ENCODE measurements at regions not wholly inside any gene's neighbourhood (a gene's known extent, or its start where the extent isn't known, plus 50 kb on each side); places are given as distances from the start of the nearest gene placed in this dataset.

- Histone ChIP-seq H3K27me3 (ENCODE audit: insufficient read depth, low read length) (no peaks in the 10 kb centered on the region), H3K4me1 (ENCODE audit: insufficient read depth, low read length) (no peaks in the 10 kb centered on the region), H3K36me3 (ENCODE audit: insufficient read depth, low read length) (no peaks in the 10 kb centered on the region), H3K27ac (ENCODE audit: low read depth, low read length) (no peak overlapping the region), H3K9me3 (ENCODE audit: insufficient read depth, low read depth, low read length) (no peaks in the 10 kb centered on the region), H3K9ac (ENCODE audit: low read depth, low read length) (no peak overlapping the region), H3K4me3 (ENCODE audit: low read length) (no peak overlapping the region)
- WGBS: 92% methylated on average over 12 of the region's 12 CpGs
Observed at GRCh38 chr15:77786956-77787355, 154.2 kb upstream of the LINGO1 start.

GRCh38 chr15:77786181-77786890 lies 153.6 kb upstream of the LINGO1 start:
- Histone ChIP-seq H3K4me1 (ENCODE audit: insufficient read depth, low read length) (no peaks in the 10 kb centered on the region), H3K27me3 (ENCODE audit: insufficient read depth, low read length) (no peaks in the 10 kb centered on the region), H3K36me3 (ENCODE audit: insufficient read depth, low read length) (no peaks in the 10 kb centered on the region), H3K9ac (ENCODE audit: low read depth, low read length) (no peak overlapping the region), H3K27ac (ENCODE audit: low read depth, low read length) (no peak overlapping the region), H3K4me3 (ENCODE audit: low read length) (no peak overlapping the region), H3K9me3 (ENCODE audit: insufficient read depth, low read depth, low read length) (no peaks in the 10 kb centered on the region)
- 88% methylated on average over 11 of the region's 11 CpGs for WGBS

GRCh38 chr15:77784361-77785292 lies 151.9 kb upstream of the LINGO1 start:
- Histone ChIP-seq H3K27me3 (ENCODE audit: insufficient read depth, low read length) (no peaks in the 10 kb centered on the region), H3K4me1 (ENCODE audit: insufficient read depth, low read length) (no peaks in the 10 kb centered on the region), H3K4me3 (ENCODE audit: low read length) (no peak overlapping the region), H3K36me3 (ENCODE audit: insufficient read depth, low read length) (no peaks in the 10 kb centered on the region), H3K27ac (ENCODE audit: low read depth, low read length) (no peak overlapping the region), H3K9ac (ENCODE audit: low read depth, low read length) (no peak overlapping the region), H3K9me3 (ENCODE audit: insufficient read depth, low read depth, low read length) (no peaks in the 10 kb centered on the region)
- whole genome bisulfite sequencing: 71% methylated on average over 11 of the region's 11 CpGs

- no peaks in the 10 kb centered on the region for H3K4me1 ChIP-seq (ENCODE audit: insufficient read depth, low read length)
- H3K27me3 ChIP-seq (ENCODE audit: insufficient read depth, low read length): no peaks in the 10 kb centered on the region
- H3K9ac ChIP-seq (ENCODE audit: low read depth, low read length): no peak overlapping the region
- 85% methylated on average over 10 of the region's 10 CpGs for WGBS
- no peak overlapping the region for H3K27ac ChIP-seq (ENCODE audit: low read depth, low read length)
- H3K9me3 ChIP-seq (ENCODE audit: insufficient read depth, low read depth, low read length): no peaks in the 10 kb centered on the region
- no peaks in the 10 kb centered on the region for H3K36me3 ChIP-seq (ENCODE audit: insufficient read depth, low read length)
- H3K4me3 ChIP-seq (ENCODE audit: low read length): no peak overlapping the region
Observed at GRCh38 chr15:77783636-77784035, 150.9 kb upstream of the LINGO1 start.

DNA sequence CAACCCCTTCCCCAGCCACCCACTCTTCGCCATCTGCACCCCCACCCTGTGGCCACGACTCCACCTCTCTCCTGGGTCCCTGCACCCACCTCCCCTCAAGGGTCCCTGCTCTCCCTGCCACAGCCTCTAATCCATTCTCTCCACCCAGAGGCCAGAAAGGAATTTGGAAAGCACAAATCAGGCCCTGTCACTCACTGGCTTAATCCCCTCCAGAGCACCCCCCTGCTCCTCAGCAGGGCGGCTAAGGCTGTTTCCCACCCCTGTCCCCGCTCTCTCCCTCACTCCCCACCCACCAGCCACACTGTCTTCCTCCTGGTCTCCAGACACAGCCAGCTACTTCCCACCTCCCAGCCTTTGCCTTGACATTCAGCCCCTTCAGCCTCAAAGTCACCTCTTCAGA lies 150.0 kb upstream of the LINGO1 start:
- 73% methylated on average over 4 of the region's 4 CpGs for WGBS
- no peak overlapping the region for H3K27ac ChIP-seq (ENCODE audit: low read depth, low read length)
- no peak overlapping the region for H3K4me3 ChIP-seq (ENCODE audit: low read length)
- H3K36me3 ChIP-seq (ENCODE audit: insufficient read depth, low read length): no peaks in the 10 kb centered on the region
- no peaks in the 10 kb centered on the region for H3K4me1 ChIP-seq (ENCODE audit: insufficient read depth, low read length)
- H3K27me3 ChIP-seq (ENCODE audit: insufficient read depth, low read length): no peaks in the 10 kb centered on the region
- H3K9me3 ChIP-seq (ENCODE audit: insufficient read depth, low read depth, low read length): no peaks in the 10 kb centered on the region
- no peak overlapping the region for H3K9ac ChIP-seq (ENCODE audit: low read depth, low read length)

GRCh38 chr15:77781946-77782240 lies 149.2 kb upstream of the LINGO1 start:
- Histone ChIP-seq H3K9me3 (ENCODE audit: insufficient read depth, low read depth, low read length) (no peaks in the 10 kb centered on the region), H3K4me3 (ENCODE audit: low read length) (no peak overlapping the region), H3K27ac (ENCODE audit: low read depth, low read length) (no peak overlapping the region), H3K27me3 (ENCODE audit: insufficient read depth, low read length) (no peaks in the 10 kb centered on the region), H3K36me3 (ENCODE audit: insufficient read depth, low read length) (no peaks in the 10 kb centered on the region), H3K4me1 (ENCODE audit: insufficient read depth, low read length) (no peaks in the 10 kb centered on the region), H3K9ac (ENCODE audit: low read depth, low read length) (no peak overlapping the region)
- 90% methylated on average over 8 of the region's 8 CpGs for whole genome bisulfite sequencing

DNA sequence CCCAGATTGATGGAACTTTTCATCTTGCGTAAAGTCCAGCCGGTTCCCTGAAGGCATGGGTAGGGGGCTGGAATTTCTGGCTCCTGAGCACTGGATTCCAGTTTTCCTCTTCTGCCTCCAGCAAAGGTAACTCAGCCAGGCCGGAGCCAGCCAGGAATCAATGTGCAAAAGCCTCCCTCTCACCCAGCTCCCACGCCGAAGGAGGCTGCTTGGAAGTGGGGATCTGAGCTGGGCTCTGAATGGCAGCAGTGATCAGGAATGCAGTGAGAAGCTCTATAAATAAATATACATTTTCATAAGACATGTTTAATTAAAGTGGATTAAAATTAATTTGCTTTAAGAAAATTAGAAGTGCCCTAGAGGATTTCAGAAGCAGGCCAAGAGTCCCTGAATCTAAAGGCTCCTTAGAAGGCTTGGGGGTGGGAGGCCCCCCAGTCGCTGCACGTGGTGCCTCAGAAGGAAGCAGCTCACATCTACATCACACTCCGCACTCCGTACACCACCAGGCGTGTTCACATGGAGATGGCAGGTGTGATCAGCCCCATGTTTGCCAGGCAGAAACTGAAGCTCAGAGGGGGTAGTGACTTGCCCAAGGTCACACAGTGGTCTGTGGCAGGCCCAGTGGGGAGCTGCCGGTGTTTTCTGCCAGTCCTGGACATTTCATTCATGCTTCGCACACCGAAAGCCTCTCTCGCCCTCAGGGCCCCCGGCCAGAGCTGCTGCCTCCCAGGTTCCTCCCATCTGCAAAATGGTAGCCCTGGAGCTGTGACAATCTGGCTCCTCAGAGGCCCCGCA lies 148.6 kb upstream of the LINGO1 start:
- Histone ChIP-seq H3K4me1 (ENCODE audit: insufficient read depth, low read length) (no peaks in the 10 kb centered on the region), H3K27me3 (ENCODE audit: insufficient read depth, low read length) (no peaks in the 10 kb centered on the region), H3K36me3 (ENCODE audit: insufficient read depth, low read length) (no peaks in the 10 kb centered on the region), H3K27ac (ENCODE audit: low read depth, low read length) (no peak overlapping the region), H3K9me3 (ENCODE audit: insufficient read depth, low read depth, low read length) (no peaks in the 10 kb centered on the region), H3K9ac (ENCODE audit: low read depth, low read length) (no peak overlapping the region), H3K4me3 (ENCODE audit: low read length) (no peak overlapping the region)
- 93% methylated on average over 14 of the region's 16 CpGs for WGBS

GRCh38 chr15:77778802-77779201 lies 146.1 kb upstream of the LINGO1 start:
- no peaks in the 10 kb centered on the region for H3K9me3 ChIP-seq (ENCODE audit: insufficient read depth, low read depth, low read length)
- no peak overlapping the region for H3K9ac ChIP-seq (ENCODE audit: low read depth, low read length)
- no peak overlapping the region for H3K27ac ChIP-seq (ENCODE audit: low read depth, low read length)
- no peaks in the 10 kb centered on the region for H3K36me3 ChIP-seq (ENCODE audit: insufficient read depth, low read length)
- 91% methylated on average over 5 of the region's 5 CpGs for WGBS
- no peaks in the 10 kb centered on the region for H3K27me3 ChIP-seq (ENCODE audit: insufficient read depth, low read length)
- H3K4me3 ChIP-seq (ENCODE audit: low read length): no peak overlapping the region
- no peaks in the 10 kb centered on the region for H3K4me1 ChIP-seq (ENCODE audit: insufficient read depth, low read length)

- H3K9me3 ChIP-seq (ENCODE audit: insufficient read depth, low read depth, low read length): no peaks in the 10 kb centered on the region
- WGBS: 89% methylated on average over 10 of the region's 10 CpGs
Observed at GRCh38 chr15:77775837-77776236, 143.1 kb upstream of the LINGO1 start.

GRCh38 chr15:77775373-77775772 lies 142.7 kb upstream of the LINGO1 start:
- no peak overlapping the region for H3K4me3 ChIP-seq (ENCODE audit: low read length)
- H3K4me1 ChIP-seq (ENCODE audit: insufficient read depth, low read length): no peaks in the 10 kb centered on the region
- H3K9me3 ChIP-seq (ENCODE audit: insufficient read depth, low read depth, low read length): no peaks in the 10 kb centered on the region
- no peak overlapping the region for H3K9ac ChIP-seq (ENCODE audit: low read depth, low read length)
- WGBS: 84% methylated on average over 7 of the region's 7 CpGs
- H3K27ac ChIP-seq (ENCODE audit: low read depth, low read length): no peak overlapping the region
- no peaks in the 10 kb centered on the region for H3K27me3 ChIP-seq (ENCODE audit: insufficient read depth, low read length)
- H3K36me3 ChIP-seq (ENCODE audit: insufficient read depth, low read length): no peaks in the 10 kb centered on the region

More at GRCh38 chr15:77775837-77776236, 143.1 kb upstream of the LINGO1 start:
- Histone ChIP-seq H3K4me1 (ENCODE audit: insufficient read depth, low read length) (no peaks in the 10 kb centered on the region), H3K9ac (ENCODE audit: low read depth, low read length) (no peak overlapping the region), H3K36me3 (ENCODE audit: insufficient read depth, low read length) (no peaks in the 10 kb centered on the region), H3K27me3 (ENCODE audit: insufficient read depth, low read length) (no peaks in the 10 kb centered on the region), H3K4me3 (ENCODE audit: low read length) (no peak overlapping the region), H3K27ac (ENCODE audit: low read depth, low read length) (no peak overlapping the region)

- H3K9ac ChIP-seq (ENCODE audit: low read depth, low read length): no peak overlapping the region
- no peaks in the 10 kb centered on the region for H3K9me3 ChIP-seq (ENCODE audit: insufficient read depth, low read depth, low read length)
- no peaks in the 10 kb centered on the region for H3K36me3 ChIP-seq (ENCODE audit: insufficient read depth, low read length)
- 88% methylated on average over 8 of the region's 8 CpGs for WGBS
- no peaks in the 10 kb centered on the region for H3K27me3 ChIP-seq (ENCODE audit: insufficient read depth, low read length)
- no peaks in the 10 kb centered on the region for H3K4me1 ChIP-seq (ENCODE audit: insufficient read depth, low read length)
- H3K27ac ChIP-seq (ENCODE audit: low read depth, low read length): no peak overlapping the region
- no peak overlapping the region for H3K4me3 ChIP-seq (ENCODE audit: low read length)
Observed at GRCh38 chr15:77774350-77774749, 141.6 kb upstream of the LINGO1 start.
